Fibroblast of lung (primary cell): ENCODE measurements at regions not wholly inside any gene's neighbourhood (a gene's known extent, or its start where the extent isn't known, plus 50 kb on each side); places are given as distances from the start of the nearest gene placed in this dataset.
"Not testable (repeated sequence)": the region's sequence is repeated elsewhere in the genome, so short reads cannot be mapped to it uniquely, and the experiment has no call there.

Experiments used
- DNase-seq, 2 donors: peaks; one replicate each; pipeline versions ENCODE4 v3.0.0 to v3.0.0-alpha.2; 2010; ENCODE audit warnings: low read depth in 2 of 2
- H2AFZ ChIP-seq: 2 replicates; pipeline ENCODE4 v1.5.1; 2012; ENCODE audit warnings: low read length, control low read depth, inconsistent platforms
- H3K27ac ChIP-seq: 2 replicates; pipeline ENCODE4 v1.5.1; 2011; ENCODE audit warnings: low read length, control low read depth; ENCODE audit not compliant: insufficient read depth
- H3K27me3 ChIP-seq: 2 replicates; pipeline ENCODE4 v1.5.1; 2011; ENCODE audit warnings: mild to moderate bottlenecking, low read length; ENCODE audit not compliant: control insufficient read depth, insufficient read depth
- H3K36me3 ChIP-seq: 2 replicates; pipeline ENCODE4 v1.5.1; 2011; ENCODE audit warnings: low read length; ENCODE audit not compliant: control insufficient read depth, insufficient read depth
- H3K4me1 ChIP-seq: 2 replicates; pipeline ENCODE4 v1.5.1; 2011; ENCODE audit warnings: low read length; ENCODE audit not compliant: control insufficient read depth, insufficient read depth; ENCODE audit errors: extremely low read depth
- H3K4me2 ChIP-seq: 2 replicates; pipeline ENCODE4 v1.5.1; 2011; ENCODE audit warnings: low read length, control low read depth; ENCODE audit not compliant: insufficient read depth; ENCODE audit errors: extremely low read depth
- H3K4me3 ChIP-seq, 4 experiments: fragments of 200-600 bp in 1 of 4; sonication (generic) in 1 of 4; replicated peaks in 1 of 4; 2 replicates each; pipeline ENCODE4 v1.5.1; 2011 to 2016; ENCODE audit warnings: low read length in 4 of 4, low read depth in 3 of 4, mild to moderate bottlenecking in 3 of 4, control low read depth in 2 of 4, inconsistent platforms in 1 of 4, mixed read lengths in 1 of 4; ENCODE audit not compliant: insufficient read depth in 1 of 4; ENCODE audit errors: control extremely low read depth in 1 of 4
- H3K79me2 ChIP-seq: 2 replicates; pipeline ENCODE4 v1.5.1; 2012; ENCODE audit warnings: mild to moderate bottlenecking, low read length, inconsistent platforms; ENCODE audit not compliant: control insufficient read depth, insufficient read depth
- H3K9ac ChIP-seq: 2 replicates; pipeline ENCODE4 v1.5.1; 2011; ENCODE audit warnings: mild to moderate bottlenecking, low read length, control low read depth; ENCODE audit not compliant: insufficient read depth
- H3K9me3 ChIP-seq: 2 replicates; pipeline ENCODE4 v1.5.1; 2012; ENCODE audit warnings: low read depth, low read length; ENCODE audit not compliant: control insufficient read depth, insufficient read depth
- H4K20me1 ChIP-seq: 2 replicates; pipeline ENCODE4 v1.5.1; 2011; ENCODE audit warnings: low read length; ENCODE audit not compliant: control insufficient read depth, insufficient read depth; ENCODE audit errors: extremely low read depth
- CTCF ChIP-seq, 2 donors: IDR thresholded peaks in 1 of 2; conservative IDR thresholded peaks in 1 of 2; 1 replicate in 1 of 2; 2 replicates in 1 of 2; pipeline ENCODE4 v1.5.1; 2011 to 2012; ENCODE audit warnings: low read length in 2 of 2, control low read depth in 1 of 2, inconsistent platforms in 1 of 2, low read depth in 1 of 2, mild to moderate bottlenecking in 1 of 2
- EZH2 ChIP-seq: IDR thresholded peaks from 2 replicates; pipeline ENCODE4 v1.5.1; 2012; ENCODE audit warnings: low read length, control low read depth, mild to moderate bottlenecking; ENCODE audit errors: missing control alignments

- not testable (repeated sequence) for H3K27me3 ChIP-seq, H2AFZ ChIP-seq, DNase-seq, H3K36me3 ChIP-seq, H3K79me2 ChIP-seq, H3K4me3 ChIP-seq, H3K4me1 ChIP-seq, H4K20me1 ChIP-seq, H3K9ac ChIP-seq, H3K27ac ChIP-seq, H3K4me2 ChIP-seq, H3K9me3 ChIP-seq
Measured at GRCh38 chr1:207196135-207196534, 92.1 kb downstream of the C4BPA start.

- not testable (repeated sequence) for H3K4me1 ChIP-seq, H3K9me3 ChIP-seq, H4K20me1 ChIP-seq, H3K79me2 ChIP-seq, H2AFZ ChIP-seq, H3K4me2 ChIP-seq, DNase-seq, H3K4me3 ChIP-seq, H3K36me3 ChIP-seq, H3K27me3 ChIP-seq, H3K27ac ChIP-seq, H3K9ac ChIP-seq
Measured at GRCh38 chr1:207201534-207201933, 97.5 kb downstream of the C4BPA start.

- no peaks in the 10 kb centered on the region for H3K36me3 ChIP-seq
- no peaks in the 10 kb centered on the region for H4K20me1 ChIP-seq
- H3K4me2 ChIP-seq, result no peak overlapping the region
Measured at GRCh38 chr1:207202480-207202879, 98.4 kb downstream of the C4BPA start.

GRCh38 chr1:207203541-207203940 is 99.5 kb downstream of the C4BPA start:
- H3K27ac ChIP-seq, result no peak overlapping the region
- no peak for TF ChIP-seq CTCF (conservative IDR thresholded peaks at IDR 0.05 in 1 of 2, IDR thresholded peaks at IDR 0.05 in 1 of 2; ENCODE audit: low read depth in 1 of 2, low read length in 2 of 2)
- no peak overlapping the region for H2AFZ ChIP-seq
- H3K4me1 ChIP-seq, result no peaks in the 10 kb centered on the region
- no peaks in the 10 kb centered on the region for H3K36me3 ChIP-seq
- no peak overlapping the region for H3K4me2 ChIP-seq
- H3K4me3 ChIP-seq, result no peak overlapping the region
- H4K20me1 ChIP-seq, result no peaks in the 10 kb centered on the region
- no peak for DNase-seq
- H3K9me3 ChIP-seq, result no peaks in the 10 kb centered on the region
- H3K27me3 ChIP-seq, result no peaks in the 10 kb centered on the region
- H3K9ac ChIP-seq, result no peak overlapping the region
- H3K79me2 ChIP-seq, result no peaks in the 10 kb centered on the region

More at GRCh38 chr1:207202480-207202879, 98.4 kb downstream of the C4BPA start:
- no peaks in the 10 kb centered on the region for H3K27me3 ChIP-seq
- no peak for DNase-seq
- H3K9ac ChIP-seq, result no peak overlapping the region
- no peaks in the 10 kb centered on the region for H3K4me1 ChIP-seq
- no peak overlapping the region for H3K27ac ChIP-seq
- H3K4me3 ChIP-seq, result no peak overlapping the region
- H3K9me3 ChIP-seq, result no peaks in the 10 kb centered on the region
- TF ChIP-seq CTCF (conservative IDR thresholded peaks at IDR 0.05 in 1 of 2, IDR thresholded peaks at IDR 0.05 in 1 of 2; ENCODE audit: low read depth in 1 of 2, low read length in 2 of 2) (no peak), EZH2 (no peak)
- H2AFZ ChIP-seq, result no peak overlapping the region
- no peaks in the 10 kb centered on the region for H3K79me2 ChIP-seq
